ENCODE measurements at regions not wholly inside any gene's neighbourhood (a gene's known extent, or its start where the extent isn't known, plus 50 kb on each side); places are given as distances from the start of the nearest gene placed in this dataset.

DNA sequence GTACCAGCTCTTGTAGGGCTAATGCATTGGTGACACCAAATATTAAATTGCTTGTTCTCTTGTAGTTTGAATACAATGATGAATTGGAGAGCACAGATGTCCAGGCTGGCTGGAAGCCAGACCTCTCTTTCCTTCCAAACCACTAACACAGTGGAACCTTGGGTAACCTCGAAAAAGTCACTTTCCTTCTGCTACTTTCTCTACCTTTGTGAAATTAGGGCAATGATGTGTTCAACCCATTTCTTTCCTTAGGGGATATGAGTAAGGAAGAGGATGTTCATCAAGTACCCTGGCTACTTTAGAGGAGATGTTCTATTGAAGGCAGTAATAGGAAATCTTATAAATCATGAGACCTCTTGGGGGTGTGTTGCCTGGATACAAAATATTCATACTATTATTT is 55.7 kb downstream of the XCL2 start:
- TF ChIP-seq, protein P1, sequence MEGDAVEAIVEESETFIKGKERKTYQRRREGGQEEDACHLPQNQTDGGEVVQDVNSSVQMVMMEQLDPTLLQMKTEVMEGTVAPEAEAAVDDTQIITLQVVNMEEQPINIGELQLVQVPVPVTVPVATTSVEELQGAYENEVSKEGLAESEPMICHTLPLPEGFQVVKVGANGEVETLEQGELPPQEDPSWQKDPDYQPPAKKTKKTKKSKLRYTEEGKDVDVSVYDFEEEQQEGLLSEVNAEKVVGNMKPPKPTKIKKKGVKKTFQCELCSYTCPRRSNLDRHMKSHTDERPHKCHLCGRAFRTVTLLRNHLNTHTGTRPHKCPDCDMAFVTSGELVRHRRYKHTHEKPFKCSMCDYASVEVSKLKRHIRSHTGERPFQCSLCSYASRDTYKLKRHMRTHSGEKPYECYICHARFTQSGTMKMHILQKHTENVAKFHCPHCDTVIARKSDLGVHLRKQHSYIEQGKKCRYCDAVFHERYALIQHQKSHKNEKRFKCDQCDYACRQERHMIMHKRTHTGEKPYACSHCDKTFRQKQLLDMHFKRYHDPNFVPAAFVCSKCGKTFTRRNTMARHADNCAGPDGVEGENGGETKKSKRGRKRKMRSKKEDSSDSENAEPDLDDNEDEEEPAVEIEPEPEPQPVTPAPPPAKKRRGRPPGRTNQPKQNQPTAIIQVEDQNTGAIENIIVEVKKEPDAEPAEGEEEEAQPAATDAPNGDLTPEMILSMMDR (IDR thresholded peaks at IDR 0.05) = no peak
- TF ChIP-seq POLR2A (IDR thresholded peaks at IDR 0.05) = no peak

All from right lobe of liver (tissue), 4 donors.